ENCODE measurements at regions not wholly inside any gene's neighbourhood (a gene's known extent, or its start where the extent isn't known, plus 50 kb on each side); places are given as distances from the start of the nearest gene placed in this dataset.
"Not testable (repeated sequence)": the region's sequence is repeated elsewhere in the genome, so short reads cannot be mapped to it uniquely, and the experiment has no call there.

DNA sequence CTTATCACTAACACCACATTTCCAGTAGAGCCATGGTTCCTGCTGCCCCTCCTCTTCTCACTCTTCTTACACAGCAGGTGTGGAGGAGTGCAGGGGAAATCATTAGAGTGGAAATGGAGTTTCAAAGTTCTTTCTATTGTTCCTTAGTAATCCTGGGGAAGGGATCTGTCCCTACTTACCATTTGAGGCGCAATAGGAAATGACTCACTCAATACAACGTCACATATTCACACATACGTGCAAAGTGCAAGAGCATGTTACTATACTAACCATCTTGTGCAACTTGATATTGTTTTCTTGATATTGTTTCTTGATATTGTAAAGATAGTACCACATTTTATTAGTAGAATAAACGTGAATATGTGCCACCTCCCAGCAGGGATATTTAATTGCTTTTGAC is 1010.2 kb downstream of the DNAJB9 start:
- in situ Hi-C loops (cut with HindIII; ENCODE audit: low sequenced_read_pairs) = no loop called here

DNA sequence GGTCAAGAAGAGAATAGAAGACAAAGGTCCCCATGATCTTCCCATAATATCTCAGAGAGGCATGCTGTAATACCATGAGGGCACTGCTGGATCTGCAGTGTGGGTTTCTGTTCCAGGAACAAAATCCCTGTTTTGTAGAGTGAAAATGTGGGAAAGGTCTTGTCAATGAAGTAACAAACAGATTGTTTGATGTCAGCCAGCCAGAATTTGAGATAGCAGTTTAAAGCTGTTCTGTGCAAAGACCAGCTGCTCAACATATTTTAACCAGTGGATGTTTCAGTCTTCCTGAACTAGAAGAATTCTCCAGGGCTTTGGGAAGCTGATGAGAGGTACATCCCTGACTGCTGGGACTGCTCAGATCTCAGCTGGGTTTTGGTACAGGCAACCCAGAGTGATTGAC is 1012.5 kb downstream of the DNAJB9 start:
- in situ Hi-C loops (cut with HindIII; ENCODE audit: low sequenced_read_pairs) = no loop called here

DNA sequence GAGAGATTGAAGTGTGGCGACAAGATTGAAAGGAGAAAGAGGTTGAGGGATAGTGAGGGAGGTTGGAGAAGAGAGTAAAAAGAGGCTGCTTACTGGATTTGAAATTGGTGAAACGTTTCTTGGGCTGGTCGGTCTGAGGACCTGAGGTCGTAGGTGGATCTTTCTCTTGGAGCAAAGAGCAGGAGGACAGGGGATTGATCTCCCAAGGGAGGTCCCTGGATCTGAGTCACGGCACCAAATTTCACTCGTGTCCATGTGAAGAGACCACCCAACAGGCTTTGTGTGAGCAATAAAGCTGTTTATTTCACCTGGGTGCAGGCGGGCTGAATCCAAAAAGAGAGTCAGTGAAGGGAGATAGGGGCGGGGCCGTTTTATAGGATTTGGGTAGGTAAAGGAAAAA is 1027.3 kb downstream of the DNAJB9 start:
- in situ Hi-C loops (cut with HindIII; ENCODE audit: low sequenced_read_pairs) = not testable (repeated sequence)

DNA sequence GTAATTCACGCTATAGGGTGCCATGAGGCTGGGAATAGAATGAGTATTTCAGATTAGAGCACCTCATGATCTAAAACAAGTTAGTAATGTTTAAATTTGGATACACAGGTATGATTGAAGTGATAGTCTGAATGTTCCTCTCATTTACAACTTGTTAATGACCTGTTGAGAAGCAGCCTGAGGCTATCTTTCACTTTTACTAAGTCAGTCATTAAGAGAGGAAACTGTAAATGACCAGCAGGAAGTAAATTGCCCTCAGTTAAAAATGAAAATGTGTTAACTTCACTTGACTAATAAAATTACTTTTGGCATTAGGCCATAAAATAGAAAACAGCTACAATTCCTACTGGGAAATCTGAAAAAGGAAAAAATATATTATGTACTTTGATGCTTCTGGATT is 1042.0 kb downstream of the DNAJB9 start:
- in situ Hi-C loops (cut with HindIII; ENCODE audit: low sequenced_read_pairs) = no loop called here

DNA sequence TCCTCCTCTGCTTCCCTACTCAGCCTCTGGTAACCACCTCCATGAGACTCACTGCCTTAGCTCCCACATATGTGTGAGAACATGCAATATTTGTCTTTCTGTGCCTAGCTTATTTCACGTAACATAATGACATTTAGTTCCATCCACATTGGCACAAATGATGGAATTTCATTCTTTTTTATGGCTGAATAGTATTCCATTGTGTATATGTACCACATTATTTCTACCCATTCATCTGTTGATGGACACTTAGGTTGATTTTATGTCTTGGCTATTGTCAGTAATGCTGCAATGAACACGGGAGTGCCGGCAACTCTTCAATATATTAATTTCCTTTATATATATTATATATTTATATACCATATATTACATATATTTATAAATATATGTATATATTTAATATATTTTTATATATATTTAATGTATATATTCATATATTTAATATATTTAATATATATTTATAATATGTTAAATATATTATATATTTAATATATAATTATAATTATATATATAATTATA is 1046.9 kb downstream of the DNAJB9 start:
- in situ Hi-C loops (cut with HindIII; ENCODE audit: low sequenced_read_pairs) = no loop called here

DNA sequence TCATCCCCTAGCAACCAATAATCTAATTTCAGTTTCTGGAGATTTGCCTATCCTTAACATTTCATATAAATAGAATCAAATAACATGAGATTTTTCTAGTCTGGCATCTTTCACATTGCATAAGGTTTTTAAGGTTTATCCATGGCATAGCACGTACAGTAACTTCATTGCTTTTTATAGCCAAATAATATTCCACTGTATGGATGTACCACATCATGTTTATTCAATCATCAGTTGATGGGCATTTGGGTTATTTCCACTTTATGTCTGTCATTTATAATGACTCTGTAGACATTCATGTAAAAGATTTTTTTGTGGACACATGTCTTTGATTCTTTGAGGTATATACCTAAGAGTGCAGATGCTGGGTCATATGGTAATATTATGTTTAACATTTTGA is 1052.6 kb downstream of the DNAJB9 start:
- in situ Hi-C loops (cut with HindIII; ENCODE audit: low sequenced_read_pairs) = no loop called here

DNA sequence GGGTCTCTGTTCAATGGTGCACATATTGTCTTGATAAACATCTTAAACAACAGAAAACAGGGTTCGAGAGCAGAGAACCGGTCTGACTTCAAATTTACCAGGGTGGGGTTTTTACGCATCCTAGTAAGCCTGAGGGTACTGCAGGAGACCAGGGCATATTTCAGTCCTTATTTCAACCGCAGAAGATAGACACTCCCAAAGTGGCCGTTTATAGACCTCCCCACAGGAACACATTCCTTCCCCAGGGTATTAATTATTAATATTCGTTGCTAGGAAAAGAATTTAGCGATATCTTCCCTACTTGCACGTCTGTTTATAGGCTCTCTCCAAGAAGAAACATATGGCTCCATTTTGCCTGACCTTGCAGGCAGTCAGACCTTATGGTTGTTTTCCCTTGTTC is 1063.2 kb downstream of the DNAJB9 start:
- in situ Hi-C loops (cut with HindIII; ENCODE audit: low sequenced_read_pairs) = not testable (repeated sequence)

DNA sequence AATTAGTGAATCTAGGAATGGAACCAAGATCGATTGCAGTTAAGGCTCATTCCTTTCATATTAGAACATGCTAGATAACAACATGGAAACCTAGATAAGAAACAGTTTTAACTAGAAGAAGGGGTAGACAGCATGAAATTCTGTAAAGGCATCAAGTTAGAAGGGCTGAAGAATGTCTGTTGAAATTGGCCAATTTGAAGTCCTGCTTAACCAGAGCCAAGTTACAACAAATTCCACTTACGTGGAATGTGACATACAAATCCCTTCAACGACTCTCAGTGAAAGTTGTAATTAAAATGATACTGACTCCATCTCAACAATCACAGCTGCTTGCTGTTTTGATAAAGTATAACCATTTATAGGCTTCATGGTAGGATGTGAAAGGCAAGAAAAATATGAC is 1065.7 kb downstream of the DNAJB9 start:
- in situ Hi-C loops (cut with HindIII; ENCODE audit: low sequenced_read_pairs) = no loop called here

DNA sequence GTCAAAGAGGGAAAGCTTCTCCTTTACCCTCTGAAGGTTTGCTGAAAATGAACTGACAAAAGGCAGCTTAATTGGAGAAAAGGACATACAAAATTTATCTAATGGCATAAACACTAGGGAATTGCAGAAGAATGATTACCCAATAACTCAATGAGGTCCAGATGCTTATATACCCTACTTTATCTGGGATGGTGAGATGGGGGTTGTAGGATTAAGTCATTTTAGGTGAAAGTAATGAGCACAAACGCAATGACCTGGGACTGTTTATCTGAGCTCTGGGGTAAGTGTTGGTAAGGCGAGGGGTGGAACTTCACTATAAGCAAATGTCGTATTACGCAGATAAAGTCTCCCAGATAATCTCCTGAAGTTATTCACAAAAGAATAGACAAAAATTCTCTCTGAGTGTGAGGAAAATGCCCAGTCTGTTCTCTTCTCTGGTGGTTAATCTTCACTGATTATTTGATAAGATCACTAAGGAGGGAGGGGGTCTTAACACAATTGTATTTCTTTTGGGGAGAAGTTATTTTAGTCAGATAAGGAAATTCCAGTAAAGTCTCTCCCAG is 1067.8 kb downstream of the DNAJB9 start:
- in situ Hi-C loops (cut with HindIII; ENCODE audit: low sequenced_read_pairs) = no loop called here

DNA sequence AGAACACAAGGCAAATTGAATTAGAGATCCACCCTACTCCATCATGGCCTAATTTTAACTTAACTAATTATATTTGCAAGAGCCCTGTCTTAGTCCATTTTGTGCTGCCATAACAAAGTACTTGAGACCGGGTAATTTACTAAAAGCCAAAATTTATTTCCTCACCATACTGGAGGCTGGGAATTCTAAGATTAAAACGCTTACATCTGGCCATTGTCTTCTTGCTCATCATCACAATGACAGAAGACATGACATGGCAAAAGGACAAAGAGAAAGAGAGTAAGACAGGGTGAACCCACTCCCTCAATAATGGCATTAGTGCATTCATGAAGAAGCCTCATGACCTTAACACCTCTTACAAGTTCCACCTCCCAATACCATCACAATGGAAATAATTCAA is 1068.6 kb downstream of the DNAJB9 start:
- in situ Hi-C loops (cut with HindIII; ENCODE audit: low sequenced_read_pairs) = no loop called here

DNA sequence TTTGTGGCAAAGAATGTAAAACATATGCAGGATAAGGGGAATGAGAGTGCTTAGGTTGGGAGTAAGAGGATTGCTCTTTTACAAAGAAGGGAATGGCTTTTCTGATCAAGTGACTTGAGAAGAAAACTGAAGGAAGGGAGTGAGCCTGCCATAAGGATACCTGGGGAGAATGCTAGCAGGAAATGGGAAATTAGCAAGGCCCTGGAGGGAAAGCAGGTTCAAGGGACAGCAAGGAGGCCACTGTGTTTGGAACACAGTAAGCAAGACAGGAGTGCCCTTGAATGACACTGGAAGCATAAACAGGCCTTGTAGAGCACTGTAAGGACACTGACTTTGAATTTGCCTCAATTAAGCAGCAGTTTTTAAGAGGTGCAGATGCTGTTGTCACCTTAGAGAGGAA is 1069.9 kb downstream of the DNAJB9 start:
- in situ Hi-C loops (cut with HindIII; ENCODE audit: low sequenced_read_pairs) = no loop called here

DNA sequence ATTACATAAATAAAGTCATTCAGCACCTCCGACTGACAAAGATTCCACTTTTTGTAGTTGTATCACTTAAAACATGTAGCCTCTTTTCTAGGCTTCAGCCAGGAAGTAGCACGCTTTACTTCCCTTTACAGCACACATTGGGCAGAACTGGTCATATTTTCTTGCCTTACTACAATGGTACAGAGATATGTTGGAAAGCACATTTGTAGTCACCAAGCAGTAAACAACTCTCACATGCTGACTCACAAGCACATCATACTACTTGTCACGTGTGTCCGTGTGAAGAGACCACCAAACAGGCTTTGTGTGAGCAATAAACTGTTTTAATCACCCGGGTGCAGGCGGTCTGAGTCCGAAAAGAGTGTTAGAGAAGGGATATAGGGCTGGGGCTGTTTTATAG is 1071.8 kb downstream of the DNAJB9 start:
- in situ Hi-C loops (cut with HindIII; ENCODE audit: low sequenced_read_pairs) = no loop called here

DNA sequence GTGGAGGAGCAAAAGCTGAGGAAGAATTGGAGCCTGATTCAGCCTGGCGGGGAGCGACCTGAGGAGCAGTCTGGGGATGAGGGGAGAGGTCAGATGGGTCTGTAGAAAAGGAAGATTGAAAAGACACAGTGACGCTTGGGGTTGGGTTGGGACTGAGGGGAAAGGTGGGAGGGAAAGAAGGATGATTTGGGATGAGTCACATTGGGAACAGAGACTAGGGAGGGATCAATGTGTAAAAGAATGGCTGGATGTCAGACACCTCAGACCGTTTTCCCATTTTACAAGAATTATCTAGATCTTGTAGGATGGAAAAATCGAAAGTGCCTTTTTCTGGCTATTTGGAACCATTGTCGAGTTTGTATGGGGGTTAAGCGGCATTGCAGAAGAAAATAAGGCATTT is 1076.5 kb downstream of the DNAJB9 start:
- in situ Hi-C loops (cut with HindIII; ENCODE audit: low sequenced_read_pairs) = no loop called here

DNA sequence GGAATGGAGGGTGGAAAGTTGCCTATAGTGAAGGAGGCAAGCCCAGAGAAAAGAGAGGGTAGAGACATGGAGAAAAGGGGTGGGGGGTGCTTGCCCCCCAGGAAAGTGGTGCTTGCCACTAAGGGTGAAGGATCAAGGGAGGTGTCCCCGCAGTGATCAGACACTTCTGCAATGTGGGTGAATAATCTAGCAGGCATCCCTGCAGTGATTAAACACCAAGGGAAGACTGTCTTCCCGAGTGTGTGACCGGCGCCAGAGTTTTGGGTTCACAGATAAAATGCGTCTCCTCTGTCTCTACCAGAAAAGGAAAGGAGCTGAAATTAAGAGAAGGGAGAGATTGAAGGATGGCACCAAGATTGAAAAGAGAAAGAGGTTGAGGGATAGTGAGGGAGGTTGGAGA is 1076.9 kb downstream of the DNAJB9 start:
- in situ Hi-C loops (cut with HindIII; ENCODE audit: low sequenced_read_pairs) = not testable (repeated sequence)

DNA sequence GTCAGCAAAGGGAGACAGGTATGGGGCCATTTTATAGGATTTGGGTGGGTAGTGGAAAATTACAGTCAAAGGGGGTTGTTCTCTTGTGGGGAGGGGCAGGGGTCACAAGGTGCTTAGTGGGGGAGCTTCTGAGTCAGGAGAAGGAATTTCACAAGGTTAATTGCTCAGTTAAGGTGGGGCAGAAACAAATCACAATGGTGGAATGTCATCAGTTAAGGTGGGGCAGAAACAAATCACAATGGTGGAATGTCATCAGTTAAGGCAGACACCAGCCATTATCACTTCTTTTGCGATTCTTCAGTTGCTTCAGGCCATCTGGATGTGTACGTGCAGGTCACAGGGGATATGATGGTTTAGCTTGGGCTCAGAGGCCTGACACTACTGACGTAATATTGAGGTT is 1077.6 kb downstream of the DNAJB9 start:
- in situ Hi-C loops (cut with HindIII; ENCODE audit: low sequenced_read_pairs) = not testable (repeated sequence)

DNA sequence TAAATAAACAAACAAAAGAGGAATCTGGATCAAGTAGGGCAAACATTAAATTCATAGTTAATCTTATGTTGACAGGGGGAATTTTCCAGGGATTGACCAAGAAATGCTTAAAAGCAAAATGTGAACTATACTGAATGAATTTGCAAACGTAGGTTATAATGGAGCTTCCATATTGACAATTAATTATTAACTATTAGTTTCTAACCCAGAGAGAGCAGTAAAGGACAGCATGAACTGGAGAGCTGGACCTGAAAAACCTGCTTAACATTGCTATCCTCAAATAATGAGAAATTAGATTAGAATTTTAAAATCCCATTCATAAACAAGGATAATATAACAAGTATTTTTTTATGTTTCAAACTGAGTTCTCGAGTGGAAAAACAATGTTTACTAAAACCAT is 1089.6 kb downstream of the DNAJB9 start:
- in situ Hi-C loops (cut with HindIII; ENCODE audit: low sequenced_read_pairs) = no loop called here

DNA sequence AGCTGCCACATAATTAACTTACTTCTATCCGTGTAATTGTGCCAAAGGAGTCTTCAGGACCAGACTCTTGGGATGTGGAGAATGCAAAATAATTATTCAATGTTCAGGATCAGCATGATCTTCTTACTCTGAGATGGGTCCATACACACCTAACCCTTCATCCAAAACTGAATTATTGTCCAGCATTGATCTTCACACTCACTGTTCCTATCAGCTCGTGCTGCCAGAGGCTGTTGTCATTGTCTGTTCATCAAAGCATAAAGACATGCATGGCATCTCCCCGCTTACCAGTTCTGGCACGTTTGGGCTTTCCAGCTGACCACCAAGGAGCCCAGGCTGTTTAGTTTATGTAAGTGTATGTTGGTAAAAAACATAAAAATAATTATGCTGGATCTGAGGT is 1090.7 kb downstream of the DNAJB9 start:
- in situ Hi-C loops (cut with HindIII; ENCODE audit: low sequenced_read_pairs) = no loop called here

DNA sequence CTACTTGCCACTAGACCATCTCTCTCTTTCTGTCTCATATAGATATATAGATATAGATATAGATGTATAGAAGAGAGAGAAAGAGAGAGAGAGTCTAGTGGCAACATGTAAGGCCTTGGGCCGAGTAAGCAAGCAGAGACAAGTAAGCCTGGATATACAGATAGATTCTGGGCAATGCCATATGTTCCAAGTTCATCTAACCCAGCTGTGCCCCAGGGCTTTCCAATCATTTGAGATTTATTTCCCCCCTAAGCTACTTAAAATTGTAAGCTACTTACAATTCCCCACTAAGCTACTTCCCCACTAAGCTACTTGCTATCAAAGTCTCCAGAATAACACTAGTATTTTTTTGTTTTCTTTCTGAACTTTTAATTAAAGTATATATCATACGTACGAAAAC is 1094.1 kb downstream of the DNAJB9 start:
- in situ Hi-C loops (cut with HindIII; ENCODE audit: low sequenced_read_pairs) = no loop called here

DNA sequence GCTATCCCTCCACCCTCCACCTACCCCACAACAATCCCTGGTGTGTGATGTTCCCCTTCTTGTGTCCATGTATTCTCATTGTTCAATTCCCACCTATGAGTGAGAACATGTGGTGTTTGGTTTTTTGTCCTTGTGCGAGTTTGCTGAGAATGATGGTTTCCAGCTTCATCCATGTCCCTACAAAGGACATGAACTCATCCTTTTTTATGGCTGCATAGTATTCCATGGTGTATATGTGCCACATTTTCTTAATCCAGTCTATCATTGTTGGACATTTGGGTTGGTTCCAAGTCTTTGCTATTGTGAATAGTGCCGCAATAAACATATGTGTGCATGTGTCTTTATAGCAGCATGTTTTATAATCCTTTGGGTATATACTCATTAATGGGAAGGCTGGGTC is 1117.6 kb downstream of the DNAJB9 start:
- in situ Hi-C loops (cut with HindIII; ENCODE audit: low sequenced_read_pairs) = not testable (repeated sequence)

DNA sequence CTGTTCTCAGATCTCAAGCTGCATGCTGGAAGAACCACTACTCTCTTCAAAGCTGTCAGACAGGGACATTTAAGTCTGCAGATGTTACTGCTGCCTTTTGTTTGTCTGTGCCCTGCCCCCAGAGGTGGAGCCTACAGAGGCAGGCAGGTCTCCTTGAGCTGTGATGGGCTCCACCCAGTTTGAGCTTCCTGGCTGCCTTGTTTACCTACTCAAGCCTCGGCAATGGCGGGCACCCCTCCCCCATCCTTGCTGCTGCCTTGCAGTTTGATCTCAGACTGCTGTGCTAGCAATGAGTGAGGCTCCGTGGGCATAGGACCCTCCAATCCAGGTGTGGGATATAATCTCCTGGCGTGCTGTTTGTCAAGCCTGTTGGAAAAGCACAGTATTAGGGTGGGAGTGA is 1122.9 kb downstream of the DNAJB9 start:
- in situ Hi-C loops (cut with HindIII; ENCODE audit: low sequenced_read_pairs) = not testable (repeated sequence)

DNA sequence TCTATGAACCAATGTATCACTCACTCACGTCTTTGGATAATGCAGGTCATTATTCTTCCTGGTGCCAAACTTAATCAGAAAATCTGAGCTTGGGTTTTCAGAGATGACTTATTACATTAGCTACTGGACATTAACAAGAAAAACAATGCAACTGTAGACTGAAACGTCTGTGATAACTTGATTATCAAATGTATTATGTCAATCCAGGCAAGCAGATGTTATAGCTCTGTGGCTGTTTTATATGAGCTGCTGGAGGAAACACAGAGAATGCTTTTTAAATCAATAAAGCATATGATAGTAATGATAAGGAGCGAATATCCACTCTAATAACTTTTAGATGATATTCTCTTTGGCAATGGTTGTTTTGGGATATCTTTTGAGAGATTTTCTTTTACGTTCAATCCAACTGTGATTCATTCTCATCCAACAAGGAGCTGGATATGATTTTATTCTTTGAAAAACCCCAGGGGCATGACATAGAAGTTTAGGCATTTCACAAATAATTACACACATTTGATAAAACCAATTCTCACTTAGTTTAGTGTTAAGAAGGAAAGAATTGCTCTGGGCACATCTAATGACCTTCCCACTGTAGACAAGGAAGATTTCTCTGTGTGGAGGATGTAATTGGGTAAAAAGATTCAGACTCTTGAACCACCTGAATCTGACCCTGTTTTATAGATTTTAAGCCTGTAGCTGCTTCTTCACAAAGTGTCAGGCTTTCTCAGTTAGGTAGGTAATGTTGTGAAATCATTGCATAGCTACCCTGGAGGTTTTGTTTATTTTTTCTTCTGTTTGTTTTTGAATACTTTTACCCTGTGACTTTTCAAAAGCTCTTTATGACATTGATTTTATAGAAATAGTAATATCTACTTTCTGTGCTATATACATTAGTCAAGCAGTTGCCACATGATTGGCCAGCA is 1124.7 kb downstream of the DNAJB9 start:
- in situ Hi-C loops (cut with HindIII; ENCODE audit: low sequenced_read_pairs) = no loop called here

DNA sequence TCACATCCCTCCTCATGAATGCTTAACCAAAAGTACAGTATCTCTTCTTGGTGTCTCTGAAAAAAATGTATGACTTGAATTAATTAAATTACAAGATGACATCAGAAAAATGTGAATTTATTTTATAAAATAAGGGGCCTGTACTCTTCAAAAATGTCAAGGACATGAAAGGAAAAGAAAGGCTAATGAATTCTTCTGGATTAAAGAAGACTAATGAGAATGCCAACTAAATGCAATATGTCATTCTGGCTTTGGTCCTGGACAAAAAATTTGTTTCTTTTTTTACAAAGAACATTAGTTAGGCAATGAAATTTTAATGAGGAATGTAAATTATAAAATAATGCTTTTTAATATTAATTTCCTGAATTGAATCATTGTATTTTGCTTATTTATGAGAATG is 1125.7 kb downstream of the DNAJB9 start:
- in situ Hi-C loops (cut with HindIII; ENCODE audit: low sequenced_read_pairs) = no loop called here
